ENCODE measurements at regions not wholly inside any gene's neighbourhood (a gene's known extent, or its start where the extent isn't known, plus 50 kb on each side); places are given as distances from the start of the nearest gene placed in this dataset.
"Not testable (repeated sequence)": the region's sequence is repeated elsewhere in the genome, so short reads cannot be mapped to it uniquely, and the experiment has no call there.

DNA sequence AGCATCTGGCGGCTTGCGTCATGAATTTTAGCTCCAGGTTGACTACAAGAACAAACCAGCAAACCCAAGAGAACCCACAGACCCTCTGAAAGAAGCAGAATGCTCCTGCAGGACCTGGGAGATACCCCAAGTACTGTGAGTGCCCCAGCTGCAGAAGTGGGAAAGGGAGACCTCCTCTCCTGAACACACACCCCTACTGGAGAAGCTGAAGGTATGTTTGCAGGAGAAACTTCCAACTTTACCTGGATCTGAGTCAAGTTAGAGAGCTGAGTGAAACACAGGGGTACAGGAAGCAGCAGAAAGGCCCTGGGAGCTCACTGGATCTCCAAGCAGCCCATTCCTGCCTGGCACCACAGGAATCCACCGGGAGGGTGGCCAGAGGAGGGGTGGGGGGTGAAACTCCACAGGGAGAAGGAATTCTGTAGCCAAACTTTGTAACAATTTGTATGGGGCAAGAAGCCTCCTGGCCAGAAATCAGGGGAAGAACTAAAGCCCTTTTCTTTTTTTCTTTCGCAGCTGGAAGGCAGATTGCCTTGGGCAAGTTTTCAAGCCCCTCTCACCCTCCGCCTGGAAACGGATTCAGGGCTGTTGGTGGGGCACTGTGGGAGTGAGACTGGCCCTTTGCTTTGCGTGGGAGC lies 576.2 kb downstream of the BNC2 start:
- no peaks in the 10 kb centered on the region for H3K36me3 Mint-ChIP-seq
- Histone ChIP-seq H3K4me2 (no peak overlapping the region), H4K20me1 (ENCODE audit: low read depth) (no peaks in the 10 kb centered on the region), H3F3A (ENCODE audit: low read depth) (no peaks in the 10 kb centered on the region), H3K4me3 (no peak overlapping the region), H3K79me2 (ENCODE audit: low read depth) (no peaks in the 10 kb centered on the region), H3K4me1 (no peaks in the 10 kb centered on the region), H3K9ac (no peak overlapping the region), H3K9me3 (ENCODE audit: low read depth) (no peaks in the 10 kb centered on the region), H3K36me3 (no peaks in the 10 kb centered on the region), H2AFZ (replicated peaks) (no peak overlapping the region), H3K27me3 (no peaks in the 10 kb centered on the region), H3K27ac (no peak overlapping the region)
- H3K4me1 Mint-ChIP-seq, result peaks cover 2% of the 10 kb centered on the region
- no peak overlapping the region for H3K4me3 Mint-ChIP-seq
- DNase-seq (ENCODE audit: low spot score), result no peak
- H3K27me3 Mint-ChIP-seq (ENCODE audit: insufficient read depth, low read depth), result no peaks in the 10 kb centered on the region
- H3K9me3 Mint-ChIP-seq, result peaks cover 36% of the 10 kb centered on the region
- TF ChIP-seq EZH2 (IDR thresholded peaks at IDR 0.05) (no peak), EZH2phosphoT487 (IDR thresholded peaks at IDR 0.05) (no peak)
- TF ChIP-seq, protein P1, sequence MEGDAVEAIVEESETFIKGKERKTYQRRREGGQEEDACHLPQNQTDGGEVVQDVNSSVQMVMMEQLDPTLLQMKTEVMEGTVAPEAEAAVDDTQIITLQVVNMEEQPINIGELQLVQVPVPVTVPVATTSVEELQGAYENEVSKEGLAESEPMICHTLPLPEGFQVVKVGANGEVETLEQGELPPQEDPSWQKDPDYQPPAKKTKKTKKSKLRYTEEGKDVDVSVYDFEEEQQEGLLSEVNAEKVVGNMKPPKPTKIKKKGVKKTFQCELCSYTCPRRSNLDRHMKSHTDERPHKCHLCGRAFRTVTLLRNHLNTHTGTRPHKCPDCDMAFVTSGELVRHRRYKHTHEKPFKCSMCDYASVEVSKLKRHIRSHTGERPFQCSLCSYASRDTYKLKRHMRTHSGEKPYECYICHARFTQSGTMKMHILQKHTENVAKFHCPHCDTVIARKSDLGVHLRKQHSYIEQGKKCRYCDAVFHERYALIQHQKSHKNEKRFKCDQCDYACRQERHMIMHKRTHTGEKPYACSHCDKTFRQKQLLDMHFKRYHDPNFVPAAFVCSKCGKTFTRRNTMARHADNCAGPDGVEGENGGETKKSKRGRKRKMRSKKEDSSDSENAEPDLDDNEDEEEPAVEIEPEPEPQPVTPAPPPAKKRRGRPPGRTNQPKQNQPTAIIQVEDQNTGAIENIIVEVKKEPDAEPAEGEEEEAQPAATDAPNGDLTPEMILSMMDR (IDR thresholded peaks at IDR 0.05), result no peak
- peak overlapping the region; percentile 65 for H3K27ac Mint-ChIP-seq

DNA sequence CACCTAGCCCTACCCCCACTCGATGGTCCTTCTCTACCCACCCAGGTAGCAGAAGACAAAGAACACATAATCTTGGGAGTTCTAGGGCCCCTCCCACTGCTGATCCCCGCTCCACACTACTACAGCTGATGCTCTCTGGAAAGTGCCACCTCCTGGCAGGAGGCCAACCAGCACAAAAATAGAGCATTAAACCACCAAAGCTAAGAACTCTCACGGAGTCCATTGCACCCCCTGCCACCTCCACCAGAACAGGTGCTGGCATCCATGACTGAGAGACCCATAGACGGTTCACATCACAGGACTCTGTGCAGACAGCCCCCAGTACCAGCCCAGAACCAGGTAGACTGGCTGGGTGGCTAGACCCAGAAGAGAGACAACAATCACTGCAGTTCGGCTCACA lies 575.5 kb downstream of the BNC2 start:
- H3K79me2 ChIP-seq (ENCODE audit: low read depth); H3K4me2 ChIP-seq; DNase-seq (ENCODE audit: low spot score); H3K9me3 ChIP-seq (ENCODE audit: low read depth); H2AFZ ChIP-seq (replicated peaks); H4K20me1 ChIP-seq (ENCODE audit: low read depth); H3K36me3 ChIP-seq; H3K27me3 ChIP-seq; H3K4me1 ChIP-seq; H3K36me3 Mint-ChIP-seq; H3K27ac Mint-ChIP-seq; H3K9ac ChIP-seq; H3K4me1 Mint-ChIP-seq; H3F3A ChIP-seq (ENCODE audit: low read depth); H3K27ac ChIP-seq; H3K27me3 Mint-ChIP-seq (ENCODE audit: insufficient read depth, low read depth); H3K4me3 ChIP-seq; H3K4me3 Mint-ChIP-seq: not testable (repeated sequence)
- H3K9me3 Mint-ChIP-seq, result peaks cover 36% of the 10 kb centered on the region

DNA sequence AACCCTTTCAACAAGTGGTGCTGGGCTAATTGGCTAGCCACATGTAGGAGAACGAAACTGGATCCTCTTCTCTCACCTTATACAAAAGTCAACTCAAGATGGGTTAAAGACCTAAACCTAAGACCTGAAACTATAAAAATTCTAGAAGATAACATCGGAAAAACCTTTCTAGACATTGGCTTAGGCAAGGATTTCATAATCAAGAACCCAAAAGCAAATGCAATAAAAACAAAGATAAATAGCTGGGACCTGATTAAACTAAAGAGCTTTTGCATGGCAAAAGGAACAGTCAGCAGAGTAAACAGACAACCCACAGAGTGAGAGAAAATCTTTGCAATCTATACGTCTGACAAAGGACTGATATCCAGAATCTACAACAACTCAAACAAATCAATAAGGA lies 571.1 kb downstream of the BNC2 start:
- H3K27me3 ChIP-seq; H3K79me2 ChIP-seq (ENCODE audit: low read depth); H3K4me1 Mint-ChIP-seq; H3K4me3 Mint-ChIP-seq; H3K4me3 ChIP-seq; H3K36me3 ChIP-seq; H3K27ac Mint-ChIP-seq; DNase-seq (ENCODE audit: low spot score); H3K36me3 Mint-ChIP-seq; H3K9me3 ChIP-seq (ENCODE audit: low read depth); H3K27ac ChIP-seq; H2AFZ ChIP-seq (replicated peaks); H3K27me3 Mint-ChIP-seq (ENCODE audit: insufficient read depth, low read depth); H3K9ac ChIP-seq; H3K4me2 ChIP-seq; H4K20me1 ChIP-seq (ENCODE audit: low read depth): not testable (repeated sequence)
- H3F3A ChIP-seq (ENCODE audit: low read depth), result peaks cover 10% of the 10 kb centered on the region
- H3K9me3 Mint-ChIP-seq, result peaks cover 35% of the 10 kb centered on the region
- H3K4me1 ChIP-seq, result peaks cover 14% of the 10 kb centered on the region

DNA sequence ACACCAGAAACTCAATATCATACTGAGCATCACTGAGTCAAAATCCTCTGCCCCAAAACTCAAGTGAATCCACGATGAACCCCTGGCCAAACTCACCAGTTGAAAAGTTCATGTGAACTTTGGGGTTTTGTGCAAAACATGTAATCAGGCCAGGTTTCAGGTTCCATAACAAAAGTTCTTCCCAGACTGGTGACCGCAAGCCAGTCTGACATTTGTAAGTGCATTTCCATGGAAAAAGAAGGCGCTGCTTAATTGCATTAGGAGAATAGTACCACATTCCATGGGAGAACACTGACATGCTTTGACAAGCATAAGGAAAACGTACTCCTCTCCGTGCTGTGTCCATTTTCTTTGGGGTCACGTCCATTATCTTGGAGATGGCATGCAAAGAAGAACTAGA lies 567.0 kb downstream of the BNC2 start:
- no peak overlapping the region for H2AFZ ChIP-seq (replicated peaks)
- DNase-seq (ENCODE audit: low spot score), result no peak
- no peak overlapping the region for H3K27ac Mint-ChIP-seq
- H3K27me3 ChIP-seq, result no peaks in the 10 kb centered on the region
- no peak overlapping the region for H3K4me3 Mint-ChIP-seq
- H3K27ac ChIP-seq, result no peak overlapping the region
- peak overlapping the region; percentile 51 for H3K4me2 ChIP-seq
- H3K27me3 Mint-ChIP-seq (ENCODE audit: insufficient read depth, low read depth), result peaks cover 8% of the 10 kb centered on the region
- H3K4me3 ChIP-seq, result no peak overlapping the region
- no peak overlapping the region for H3K9ac ChIP-seq
- peaks cover 8% of the 10 kb centered on the region for H3K9me3 Mint-ChIP-seq
- H3K4me1 Mint-ChIP-seq, result peaks cover 15% of the 10 kb centered on the region
- no peaks in the 10 kb centered on the region for H3K36me3 ChIP-seq
- H4K20me1 ChIP-seq (ENCODE audit: low read depth), result no peaks in the 10 kb centered on the region
- H3F3A ChIP-seq (ENCODE audit: low read depth), result peaks cover 13% of the 10 kb centered on the region
- peaks cover 20% of the 10 kb centered on the region for H3K4me1 ChIP-seq
- no peaks in the 10 kb centered on the region for H3K9me3 ChIP-seq (ENCODE audit: low read depth)
- H3K79me2 ChIP-seq (ENCODE audit: low read depth), result no peaks in the 10 kb centered on the region
- no peaks in the 10 kb centered on the region for H3K36me3 Mint-ChIP-seq
- TF ChIP-seq EZH2phosphoT487 (IDR thresholded peaks at IDR 0.05), result no peak
- TF ChIP-seq, protein P1 (IDR thresholded peaks at IDR 0.05), result no peak
- no peak for TF ChIP-seq EZH2 (IDR thresholded peaks at IDR 0.05)
